SK-N-MC (cell line): ENCODE measurements at regions not wholly inside any gene's neighbourhood (a gene's known extent, or its start where the extent isn't known, plus 50 kb on each side); places are given as distances from the start of the nearest gene placed in this dataset.

Experiments used
- DNase-seq: peaks from one replicate; pipeline ENCODE4 v3.0.0-alpha.2; 2011; ENCODE audit warnings: low read depth, low spot score
- H3K27ac ChIP-seq: fragments of 200-600 bp; sonication (generic); 2 replicates; pipeline ENCODE4 v1.5.1; 2016; ENCODE audit warnings: mixed run types
- H3K36me3 ChIP-seq: fragments of 200-600 bp; sonication (generic); 2 replicates; pipeline ENCODE4 v1.6.1; 2017; ENCODE audit warnings: antibody characterized with exemption, low read length, mixed read lengths; ENCODE audit not compliant: insufficient read depth
- H3K4me3 ChIP-seq: fragments of 200-600 bp; sonication (generic); 2 replicates; pipeline ENCODE4 v1.5.1; 2016
- H3K9ac ChIP-seq: fragments of 200-600 bp; sonication (generic); 2 replicates; pipeline ENCODE4 v1.8.0; 2017; ENCODE audit warnings: mixed run types, mixed read lengths; ENCODE audit not compliant: insufficient read length
- H3K9me3 ChIP-seq: fragments of 200-600 bp; sonication (generic); 2 replicates; pipeline ENCODE4 v1.6.1; 2017; ENCODE audit warnings: low read depth, mild to moderate bottlenecking, antibody characterized with exemption, low read length, moderate library complexity, mixed read lengths
- EZH2 ChIP-seq: fragments of 200-600 bp; sonication (generic); IDR thresholded peaks from one replicate; pipeline ENCODE4 v1.6.1; 2017; ENCODE audit warnings: antibody characterized with exemption
- FOXP2 ChIP-seq: optimal IDR thresholded peaks from 2 replicates; pipeline ENCODE3; 2011; ENCODE audit warnings: mild to moderate bottlenecking, moderate library complexity; ENCODE audit not compliant: insufficient read depth; ENCODE audit errors: extremely low read length, control extremely low read depth
- POLR2AphosphoS5 ChIP-seq: IDR thresholded peaks from 2 replicates; pipeline ENCODE4 v1.6.1; 2012; ENCODE audit warnings: mild to moderate bottlenecking, low read depth, low read length, borderline replicate concordance

- Histone ChIP-seq H3K4me3 (no peak overlapping the region), H3K27ac (no peak overlapping the region), H3K9ac (no peak overlapping the region), H3K9me3 (no peaks in the 10 kb centered on the region), H3K36me3 (no peaks in the 10 kb centered on the region)
- TF ChIP-seq EZH2 (no peak), FOXP2 (no peak), POLR2AphosphoS5 (no peak)
- no peak for DNase-seq
Observed at GRCh38 chr10:65291286-65291685, 1634.5 kb upstream of the LRRTM3 start.

GRCh38 chr10:65292551-65292950 lies 1633.3 kb upstream of the LRRTM3 start:
- DNase-seq: no peak
- no peak overlapping the region for H3K4me3 ChIP-seq
- H3K27ac ChIP-seq: no peak overlapping the region
- TF ChIP-seq FOXP2 (no peak), EZH2 (no peak), POLR2AphosphoS5 (no peak)
- H3K36me3 ChIP-seq: no peaks in the 10 kb centered on the region
- no peaks in the 10 kb centered on the region for H3K9me3 ChIP-seq
- H3K9ac ChIP-seq: no peak overlapping the region

- Histone ChIP-seq H3K4me3 (no peak overlapping the region), H3K9me3 (no peaks in the 10 kb centered on the region), H3K27ac (no peak overlapping the region), H3K9ac (no peak overlapping the region), H3K36me3 (no peaks in the 10 kb centered on the region)
- DNase-seq: no peak
- no peak for TF ChIP-seq POLR2AphosphoS5
- no peak for TF ChIP-seq EZH2
- TF ChIP-seq FOXP2: no peak
Observed at GRCh38 chr10:65294329-65294728, 1631.5 kb upstream of the LRRTM3 start.

- no peak overlapping the region for H3K27ac ChIP-seq
- no peak for DNase-seq
- H3K9ac ChIP-seq: no peak overlapping the region
- no peaks in the 10 kb centered on the region for H3K9me3 ChIP-seq
- no peak overlapping the region for H3K4me3 ChIP-seq
- TF ChIP-seq FOXP2: no peak
- no peak for TF ChIP-seq POLR2AphosphoS5
- TF ChIP-seq EZH2: no peak
- no peaks in the 10 kb centered on the region for H3K36me3 ChIP-seq
Observed at GRCh38 chr10:65301181-65301580, 1624.7 kb upstream of the LRRTM3 start.

GRCh38 chr10:65306201-65306600 lies 1619.6 kb upstream of the LRRTM3 start:
- Histone ChIP-seq H3K9me3 (no peaks in the 10 kb centered on the region), H3K36me3 (no peaks in the 10 kb centered on the region), H3K4me3 (no peak overlapping the region), H3K9ac (no peak overlapping the region), H3K27ac (no peak overlapping the region)
- DNase-seq: no peak
- TF ChIP-seq POLR2AphosphoS5 (no peak), FOXP2 (no peak), EZH2 (no peak)

- Histone ChIP-seq H3K9me3 (no peaks in the 10 kb centered on the region), H3K36me3 (no peaks in the 10 kb centered on the region), H3K27ac (no peak overlapping the region), H3K9ac (no peak overlapping the region), H3K4me3 (no peak overlapping the region)
- no peak for TF ChIP-seq EZH2
- TF ChIP-seq FOXP2: no peak
- no peak for TF ChIP-seq POLR2AphosphoS5
- no peak for DNase-seq
Observed at GRCh38 chr10:65312876-65313275, 1613.0 kb upstream of the LRRTM3 start.

- Histone ChIP-seq H3K9ac (no peak overlapping the region), H3K9me3 (no peaks in the 10 kb centered on the region), H3K27ac (no peak overlapping the region), H3K4me3 (no peak overlapping the region), H3K36me3 (no peaks in the 10 kb centered on the region)
- DNase-seq: no peak
- no peak for TF ChIP-seq POLR2AphosphoS5
- TF ChIP-seq FOXP2: no peak
- TF ChIP-seq EZH2: no peak
Observed at GRCh38 chr10:65313406-65313805, 1612.4 kb upstream of the LRRTM3 start.

- Histone ChIP-seq H3K27ac (no peak overlapping the region), H3K36me3 (no peaks in the 10 kb centered on the region), H3K4me3 (no peak overlapping the region), H3K9ac (no peak overlapping the region), H3K9me3 (no peaks in the 10 kb centered on the region)
- no peak for TF ChIP-seq EZH2
- DNase-seq: no peak
Observed at GRCh38 chr10:65314253-65314652, 1611.6 kb upstream of the LRRTM3 start.

GRCh38 chr10:65319493-65319892 lies 1606.3 kb upstream of the LRRTM3 start:
- DNase-seq: no peak
- no peak for TF ChIP-seq POLR2AphosphoS5
- no peak for TF ChIP-seq FOXP2
- TF ChIP-seq EZH2: no peak
- Histone ChIP-seq H3K9ac (no peak overlapping the region), H3K27ac (no peak overlapping the region), H3K4me3 (no peak overlapping the region), H3K9me3 (no peaks in the 10 kb centered on the region), H3K36me3 (no peaks in the 10 kb centered on the region)
